SK-N-SH (cell line): ENCODE measurements at regions not wholly inside any gene's neighbourhood (a gene's known extent, or its start where the extent isn't known, plus 50 kb on each side); places are given as distances from the start of the nearest gene placed in this dataset.

Experiments
- CTCF ChIA-PET: fragments of 300-600, 350-600 bp; formaldehyde crosslinking; extraction: SDS; loops from one replicate; lab custom pipeline; 2021; lab: Yijun Ruan, JAX
- POLR2A ChIA-PET: fragments of 350-600 bp; sonication (Branson Sonifier 250); formaldehyde crosslinking; extraction: SDS; loops from one replicate; lab custom pipeline; 2020; ENCODE audit warnings: antibody characterized with exemption, inconsistent platforms; lab: Yijun Ruan, JAX
- DNase-seq: peaks from one replicate; pipeline ENCODE4 v3.0.0; 2012
- H2AFZ ChIP-seq: fragments of 200-600 bp; sonication (generic); 2 replicates; pipeline ENCODE4 v1.8.1; 2016; ENCODE audit warnings: antibody characterized with exemption, mild to moderate bottlenecking, low read depth
- H3F3A ChIP-seq: fragments of 200-600 bp; sonication (generic); replicated peaks from 2 replicates; pipeline ENCODE3; 2016; ENCODE audit warnings: antibody characterized with exemption, mild to moderate bottlenecking; ENCODE audit not compliant: insufficient read depth
- H3K27ac ChIP-seq, 2 experiments: fragments of 200-500 bp in 1 of 2; fragments of 200-600 bp in 1 of 2; sonication (Bioruptor generic) in 1 of 2; sonication (generic), shearing (Covaris generic) in 1 of 2; 2 replicates each; pipeline versions ENCODE4 v1.5.1 to v1.6.1; 2014 to 2016; ENCODE audit warnings: low read depth in 2 of 2, inconsistent platforms in 1 of 2, low read length in 1 of 2, mild to moderate bottlenecking in 1 of 2, mixed read lengths in 1 of 2
- H3K27me3 ChIP-seq: fragments of 200-600 bp; sonication (generic), shearing (Covaris generic); 2 replicates; pipeline ENCODE4 v1.6.1; 2016; ENCODE audit warnings: mixed run types; ENCODE audit not compliant: insufficient read depth
- H3K36me3 ChIP-seq, 2 experiments: fragments of 200-500 bp in 1 of 2; fragments of 200-600 bp in 1 of 2; sonication (Bioruptor generic) in 1 of 2; sonication (generic) in 1 of 2; replicated peaks in 1 of 2; 2 replicates each; pipeline versions ENCODE3 to v1.5.1; 2014 to 2016; ENCODE audit warnings: low read length in 1 of 2, mild to moderate bottlenecking in 1 of 2; ENCODE audit not compliant: insufficient read depth in 2 of 2, control insufficient read depth in 1 of 2
- H3K4me1 ChIP-seq, 2 experiments: fragments of 200-500 bp in 1 of 2; fragments of 200-600 bp in 1 of 2; sonication (Bioruptor generic) in 1 of 2; sonication (generic), shearing (Covaris generic) in 1 of 2; 2 replicates each; pipeline versions ENCODE4 v1.5.1 to v1.6.1; 2014 to 2016; ENCODE audit warnings: low read depth in 1 of 2, low read length in 1 of 2, mixed run types in 1 of 2; ENCODE audit not compliant: insufficient read depth in 2 of 2, control insufficient read depth in 1 of 2
- H3K4me2 ChIP-seq: fragments of 200-600 bp; sonication (generic), shearing (Covaris generic); 2 replicates; pipeline ENCODE4 v1.6.1; 2017; ENCODE audit warnings: mixed run types
- H3K4me3 ChIP-seq, 2 experiments: fragments of 200-500 bp in 1 of 2; fragments of 200-600 bp in 1 of 2; sonication (Bioruptor generic) in 1 of 2; sonication (generic), shearing (Covaris generic) in 1 of 2; 2 replicates each; pipeline versions ENCODE4 v1.5.1 to v1.8.1; 2014 to 2016; ENCODE audit warnings: low read depth in 2 of 2, inconsistent platforms in 1 of 2, low read length in 1 of 2, mild to moderate bottlenecking in 1 of 2, mixed read lengths in 1 of 2, moderate library complexity in 1 of 2
- H3K79me2 ChIP-seq: fragments of 200-600 bp; sonication (generic); 2 replicates; pipeline ENCODE4 v1.8.1; 2017; ENCODE audit warnings: mild to moderate bottlenecking; ENCODE audit not compliant: insufficient read depth
- H3K9ac ChIP-seq: fragments of 200-600 bp; sonication (generic); 2 replicates; pipeline ENCODE4 v1.6.1; 2017; ENCODE audit warnings: mixed run types
- H3K9me2 ChIP-seq: fragments of 200-600 bp; sonication (generic); 2 replicates; pipeline ENCODE4 v1.6.1; 2017; ENCODE audit warnings: mixed run types
- H3K9me3 ChIP-seq: fragments of 200-600 bp; sonication (generic); 2 replicates; pipeline ENCODE4 v1.6.1; 2017; ENCODE audit warnings: mixed run types, mild to moderate bottlenecking, moderate library complexity
- H4K20me1 ChIP-seq: fragments of 200-600 bp; sonication (generic); 2 replicates; pipeline ENCODE4 v1.6.1; 2017; ENCODE audit warnings: mild to moderate bottlenecking, mixed run types; ENCODE audit not compliant: insufficient read depth
- ELF1 ChIP-seq: IDR thresholded peaks from 2 replicates; pipeline ENCODE4 v1.4.0; 2012
- EP300 ChIP-seq, 2 experiments: IDR thresholded peaks; 2 replicates each; pipeline versions ENCODE4 v1.4.0 to v1.6.1; 2012; ENCODE audit warnings: borderline replicate concordance in 1 of 2, low read depth in 1 of 2, low read length in 1 of 2
- EZH2phosphoT487 ChIP-seq: fragments of 200-600 bp; sonication (generic); IDR thresholded peaks from 2 replicates; pipeline ENCODE4 v1.6.1; 2017; ENCODE audit warnings: low read depth, mixed run types, mild to moderate bottlenecking, antibody characterized with exemption, moderate library complexity, borderline replicate concordance
- FOSL2 ChIP-seq: IDR thresholded peaks from 2 replicates; pipeline ENCODE4 v1.4.0; 2012; ENCODE audit warnings: low read depth, mild to moderate bottlenecking, moderate library complexity, borderline replicate concordance
- FOXJ3 ChIP-seq: sonication (generic); formaldehyde crosslinking; IDR thresholded peaks from 2 replicates; pipeline ENCODE4 v1.5.1; 2020; ENCODE audit warnings: mild to moderate bottlenecking, missing genetic modification reagents
- GABPA ChIP-seq: IDR thresholded peaks from 2 replicates; pipeline ENCODE4 v1.4.0; 2012; ENCODE audit warnings: low read depth, mild to moderate bottlenecking
- GATA2 ChIP-seq: sonication (generic); formaldehyde crosslinking; IDR thresholded peaks from 2 replicates; pipeline ENCODE4 v1.5.0; 2020; ENCODE audit warnings: mild to moderate bottlenecking, missing genetic modification reagents
- MEF2A ChIP-seq: IDR thresholded peaks from 2 replicates; pipeline ENCODE4 v1.4.0; 2012; ENCODE audit warnings: low read depth, borderline replicate concordance
- MXI1 ChIP-seq: IDR thresholded peaks from 2 replicates; pipeline ENCODE4 v1.6.1; 2012; ENCODE audit warnings: mild to moderate bottlenecking, low read depth, low read length, improper control_type of control experiment
- NFIC ChIP-seq: IDR thresholded peaks from 2 replicates; pipeline ENCODE4 v1.4.0; 2012; ENCODE audit warnings: borderline replicate concordance
- NRF1 ChIP-seq: IDR thresholded peaks from 2 replicates; pipeline ENCODE4 v1.6.1; 2012; ENCODE audit warnings: low read depth, mild to moderate bottlenecking, low read length
- RAD21 ChIP-seq: IDR thresholded peaks from 2 replicates; pipeline ENCODE4 v1.6.1; 2012; ENCODE audit warnings: mild to moderate bottlenecking, low read length
- RFX5 ChIP-seq: IDR thresholded peaks from 2 replicates; pipeline ENCODE4 v1.6.1; 2012; ENCODE audit warnings: mild to moderate bottlenecking, improper control_type of control experiment, low read length
- RXRA ChIP-seq: IDR thresholded peaks from 2 replicates; pipeline ENCODE4 v1.4.0; 2012; ENCODE audit warnings: low read depth, mild to moderate bottlenecking, borderline replicate concordance
- SIN3A ChIP-seq: IDR thresholded peaks from 2 replicates; pipeline ENCODE4 v1.6.1; 2012; ENCODE audit warnings: low read depth, mild to moderate bottlenecking, low read length, moderate library complexity, borderline replicate concordance
- SMC3 ChIP-seq: IDR thresholded peaks from 2 replicates; pipeline ENCODE4 v1.6.1; 2012; ENCODE audit warnings: low read depth, low read length, improper control_type of control experiment
- TAF1 ChIP-seq: IDR thresholded peaks from 2 replicates; pipeline ENCODE4 v1.6.1; 2012; ENCODE audit warnings: low read depth, mild to moderate bottlenecking, low read length, moderate library complexity, borderline replicate concordance
- TCF12 ChIP-seq: IDR thresholded peaks from 2 replicates; pipeline ENCODE4 v1.4.0; 2012
- TEAD4 ChIP-seq: IDR thresholded peaks from 2 replicates; pipeline ENCODE4 v1.4.0; 2012; ENCODE audit warnings: mild to moderate bottlenecking, borderline replicate concordance; ENCODE audit not compliant: insufficient read depth
- YY1 ChIP-seq: IDR thresholded peaks from 2 replicates; pipeline ENCODE4 v1.4.0; 2012; ENCODE audit warnings: low read depth, mild to moderate bottlenecking
- WGBS: methylation state at CpG from one replicate; pipeline ENCODE4 v1.1.6; 2017; ENCODE audit warnings: low lambda C conversion rate; 5-methylcytosine and 5-hydroxymethylcytosine counted together
- TF ChIP-seq, protein P1 (sequence below): fragments of 150-350 bp; IDR thresholded peaks from 2 replicates; pipeline ENCODE4 v1.6.1; 2017; ENCODE audit warnings: antibody characterized with exemption, low read length, low read depth, borderline replicate concordance
- TF ChIP-seq, protein P2 (sequence below): fragments of 150-350 bp; IDR thresholded peaks from 2 replicates; pipeline ENCODE4 v1.6.1; 2016; ENCODE audit warnings: mild to moderate bottlenecking, low read depth, low read length
- TF ChIP-seq, protein P3 (sequence below): fragments of 200-600 bp; sonication (generic); IDR thresholded peaks from 2 replicates; pipeline ENCODE4 v1.6.1; 2017; ENCODE audit warnings: antibody characterized with exemption, mild to moderate bottlenecking, moderate library complexity
- TF ChIP-seq, protein P4 (sequence below): IDR thresholded peaks from 2 replicates; pipeline ENCODE4 v1.4.0; 2012; ENCODE audit warnings: low read depth, borderline replicate concordance
- TF ChIP-seq, protein P5 (sequence below): IDR thresholded peaks from 2 replicates; pipeline ENCODE4; 2012

DNA sequence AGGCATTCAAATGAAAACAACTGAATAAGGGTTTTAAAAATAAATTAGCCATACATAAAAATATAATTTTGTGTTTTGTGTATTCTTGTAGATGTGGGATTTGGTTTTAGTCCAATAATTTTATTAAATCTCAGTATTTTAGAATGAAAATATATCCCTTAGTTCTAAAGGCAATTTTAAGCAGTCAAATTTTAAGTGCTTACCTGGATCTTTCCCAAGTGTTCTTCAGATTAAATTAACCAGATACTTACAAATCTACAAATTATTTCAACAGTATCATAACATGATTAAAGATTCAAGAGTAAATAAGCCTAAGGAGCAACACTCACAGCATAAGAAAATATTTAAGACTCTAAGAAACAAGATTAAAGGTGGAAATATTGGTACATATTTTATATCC is 275.0 kb upstream of the RBMS3 start:
- H3K36me3 ChIP-seq = no peaks in the 10 kb centered on the region
- H3K4me3 ChIP-seq = no peak overlapping the region
- H2AFZ ChIP-seq = no peak overlapping the region
- DNase-seq = no peak
- ChIA-PET POLR2A (no interaction called here), CTCF (no interaction called here)
- TF ChIP-seq SIN3A (no peak), TCF12 (no peak), EZH2phosphoT487 (no peak), NFIC (no peak), YY1 (no peak), ELF1 (no peak)
- no peaks in the 10 kb centered on the region for H3K4me1 ChIP-seq
- H4K20me1 ChIP-seq = no peaks in the 10 kb centered on the region
- H3F3A ChIP-seq = no peaks in the 10 kb centered on the region
- H3K4me2 ChIP-seq = no peak overlapping the region
- H3K9me2 ChIP-seq = no peaks in the 10 kb centered on the region
- no peaks in the 10 kb centered on the region for H3K79me2 ChIP-seq
- H3K9ac ChIP-seq = no peak overlapping the region
- no peaks in the 10 kb centered on the region for H3K9me3 ChIP-seq
- H3K27me3 ChIP-seq = no peaks in the 10 kb centered on the region
- H3K27ac ChIP-seq = no peak overlapping the region

DNA sequence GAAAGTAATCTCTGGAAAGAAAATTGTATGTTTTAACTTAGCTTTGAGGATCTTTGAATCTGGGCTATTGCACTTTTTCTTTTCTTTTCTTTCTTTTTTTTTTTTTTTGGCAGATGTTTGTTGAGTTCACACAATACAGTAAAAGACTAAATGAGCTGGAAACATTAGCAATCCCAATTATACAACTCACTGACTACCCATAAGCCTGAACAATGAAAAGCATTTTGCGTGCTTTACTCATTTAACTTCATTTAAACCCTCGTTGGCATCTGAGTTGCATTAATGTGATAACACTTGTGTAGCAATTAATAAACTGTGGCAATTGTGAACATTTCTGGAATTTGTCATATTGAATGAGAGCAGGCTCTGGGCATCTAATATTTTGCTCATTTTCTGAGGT is 269.4 kb upstream of the RBMS3 start:
- H3K4me3 ChIP-seq = no peak overlapping the region
- H3K4me1 ChIP-seq = no peaks in the 10 kb centered on the region
- H3K9me2 ChIP-seq = no peaks in the 10 kb centered on the region
- no peaks in the 10 kb centered on the region for H4K20me1 ChIP-seq
- 86% methylated on average over 2 of the region's 2 CpGs for WGBS
- H2AFZ ChIP-seq = no peak overlapping the region
- TF ChIP-seq, protein P1, sequence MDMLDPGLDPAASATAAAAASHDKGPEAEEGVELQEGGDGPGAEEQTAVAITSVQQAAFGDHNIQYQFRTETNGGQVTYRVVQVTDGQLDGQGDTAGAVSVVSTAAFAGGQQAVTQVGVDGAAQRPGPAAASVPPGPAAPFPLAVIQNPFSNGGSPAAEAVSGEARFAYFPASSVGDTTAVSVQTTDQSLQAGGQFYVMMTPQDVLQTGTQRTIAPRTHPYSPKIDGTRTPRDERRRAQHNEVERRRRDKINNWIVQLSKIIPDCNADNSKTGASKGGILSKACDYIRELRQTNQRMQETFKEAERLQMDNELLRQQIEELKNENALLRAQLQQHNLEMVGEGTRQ = no peak
- TF ChIP-seq GATA2 (CRISPR knock-in tag) (no peak), RFX5 (no peak), RXRA (no peak), TEAD4 (no peak), MEF2A (no peak), NRF1 (no peak), TAF1 (no peak), MXI1 (no peak), FOSL2 (no peak), EP300 (IDR thresholded peaks at IDR 0.05; ENCODE audit: borderline replicate concordance in 1 of 2, low read depth in 1 of 2, low read length in 1 of 2) (no peak), GABPA (no peak), FOXJ3 (CRISPR knock-in tag) (no peak), SMC3 (no peak), RAD21 (no peak), EZH2phosphoT487 (no peak)
- TF ChIP-seq, protein P2, sequence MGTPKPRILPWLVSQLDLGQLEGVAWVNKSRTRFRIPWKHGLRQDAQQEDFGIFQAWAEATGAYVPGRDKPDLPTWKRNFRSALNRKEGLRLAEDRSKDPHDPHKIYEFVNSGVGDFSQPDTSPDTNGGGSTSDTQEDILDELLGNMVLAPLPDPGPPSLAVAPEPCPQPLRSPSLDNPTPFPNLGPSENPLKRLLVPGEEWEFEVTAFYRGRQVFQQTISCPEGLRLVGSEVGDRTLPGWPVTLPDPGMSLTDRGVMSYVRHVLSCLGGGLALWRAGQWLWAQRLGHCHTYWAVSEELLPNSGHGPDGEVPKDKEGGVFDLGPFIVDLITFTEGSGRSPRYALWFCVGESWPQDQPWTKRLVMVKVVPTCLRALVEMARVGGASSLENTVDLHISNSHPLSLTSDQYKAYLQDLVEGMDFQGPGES = no peak
- TF ChIP-seq, protein P3, sequence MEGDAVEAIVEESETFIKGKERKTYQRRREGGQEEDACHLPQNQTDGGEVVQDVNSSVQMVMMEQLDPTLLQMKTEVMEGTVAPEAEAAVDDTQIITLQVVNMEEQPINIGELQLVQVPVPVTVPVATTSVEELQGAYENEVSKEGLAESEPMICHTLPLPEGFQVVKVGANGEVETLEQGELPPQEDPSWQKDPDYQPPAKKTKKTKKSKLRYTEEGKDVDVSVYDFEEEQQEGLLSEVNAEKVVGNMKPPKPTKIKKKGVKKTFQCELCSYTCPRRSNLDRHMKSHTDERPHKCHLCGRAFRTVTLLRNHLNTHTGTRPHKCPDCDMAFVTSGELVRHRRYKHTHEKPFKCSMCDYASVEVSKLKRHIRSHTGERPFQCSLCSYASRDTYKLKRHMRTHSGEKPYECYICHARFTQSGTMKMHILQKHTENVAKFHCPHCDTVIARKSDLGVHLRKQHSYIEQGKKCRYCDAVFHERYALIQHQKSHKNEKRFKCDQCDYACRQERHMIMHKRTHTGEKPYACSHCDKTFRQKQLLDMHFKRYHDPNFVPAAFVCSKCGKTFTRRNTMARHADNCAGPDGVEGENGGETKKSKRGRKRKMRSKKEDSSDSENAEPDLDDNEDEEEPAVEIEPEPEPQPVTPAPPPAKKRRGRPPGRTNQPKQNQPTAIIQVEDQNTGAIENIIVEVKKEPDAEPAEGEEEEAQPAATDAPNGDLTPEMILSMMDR = no peak
- TF ChIP-seq, protein P4, sequence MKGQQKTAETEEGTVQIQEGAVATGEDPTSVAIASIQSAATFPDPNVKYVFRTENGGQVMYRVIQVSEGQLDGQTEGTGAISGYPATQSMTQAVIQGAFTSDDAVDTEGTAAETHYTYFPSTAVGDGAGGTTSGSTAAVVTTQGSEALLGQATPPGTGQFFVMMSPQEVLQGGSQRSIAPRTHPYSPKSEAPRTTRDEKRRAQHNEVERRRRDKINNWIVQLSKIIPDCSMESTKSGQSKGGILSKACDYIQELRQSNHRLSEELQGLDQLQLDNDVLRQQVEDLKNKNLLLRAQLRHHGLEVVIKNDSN = no peak
- TF ChIP-seq, protein P5, sequence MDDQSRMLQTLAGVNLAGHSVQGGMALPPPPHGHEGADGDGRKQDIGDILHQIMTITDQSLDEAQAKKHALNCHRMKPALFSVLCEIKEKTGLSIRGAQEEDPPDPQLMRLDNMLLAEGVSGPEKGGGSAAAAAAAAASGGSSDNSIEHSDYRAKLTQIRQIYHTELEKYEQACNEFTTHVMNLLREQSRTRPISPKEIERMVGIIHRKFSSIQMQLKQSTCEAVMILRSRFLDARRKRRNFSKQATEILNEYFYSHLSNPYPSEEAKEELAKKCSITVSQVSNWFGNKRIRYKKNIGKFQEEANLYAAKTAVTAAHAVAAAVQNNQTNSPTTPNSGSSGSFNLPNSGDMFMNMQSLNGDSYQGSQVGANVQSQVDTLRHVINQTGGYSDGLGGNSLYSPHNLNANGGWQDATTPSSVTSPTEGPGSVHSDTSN = no peak
- H3K9me3 ChIP-seq = no peaks in the 10 kb centered on the region
- no peak overlapping the region for H3K9ac ChIP-seq
- CTCF ChIA-PET = interaction anchor here (0.9 kb wide), 1 partner anchor 12 kb away, joined by 3 read pairs; no protein-coding TSS in a partner anchor
- no peak for DNase-seq
- no peaks in the 10 kb centered on the region for H3K79me2 ChIP-seq
- no peaks in the 10 kb centered on the region for H3K36me3 ChIP-seq
- POLR2A ChIA-PET = no interaction called here
- no peaks in the 10 kb centered on the region for H3F3A ChIP-seq
- H3K27me3 ChIP-seq = no peaks in the 10 kb centered on the region
- H3K27ac ChIP-seq = no peak overlapping the region
- no peak overlapping the region for H3K4me2 ChIP-seq
